Endodermal cell (in vitro differentiated cells): ENCODE measurements at regions not wholly inside any gene's neighbourhood (a gene's known extent, or its start where the extent isn't known, plus 50 kb on each side); places are given as distances from the start of the nearest gene placed in this dataset.

Experiments used
- DNase-seq: peaks from one replicate; pipeline ENCODE4 v3.0.0-alpha.2; 2017
- H3K27ac ChIP-seq: 2 replicates; pipeline ENCODE4 v1.5.1; 2013; ENCODE audit warnings: mild to moderate bottlenecking, low read depth, low read length, moderate library complexity
- H3K27me3 ChIP-seq: 2 replicates; pipeline ENCODE4 v1.6.1; 2013; ENCODE audit warnings: mild to moderate bottlenecking, low read length, moderate library complexity; ENCODE audit not compliant: insufficient read depth, control insufficient read depth, poor library complexity, severe bottlenecking
- H3K36me3 ChIP-seq: 2 replicates; pipeline ENCODE4 v1.7.0; 2013; ENCODE audit warnings: mild to moderate bottlenecking, low read length, moderate library complexity; ENCODE audit not compliant: control insufficient read depth, insufficient read depth
- H3K4me1 ChIP-seq: one replicate; pipeline ENCODE4 v1.7.0; 2013; ENCODE audit warnings: low read length; ENCODE audit not compliant: control insufficient read depth, insufficient read depth
- H3K4me3 ChIP-seq: 2 replicates; pipeline ENCODE4 v1.5.1; 2013; ENCODE audit warnings: mild to moderate bottlenecking, low read length, moderate library complexity
- H3K9ac ChIP-seq: 2 replicates; pipeline ENCODE4 v1.6.1; 2013; ENCODE audit warnings: mild to moderate bottlenecking, low read length, moderate library complexity; ENCODE audit not compliant: poor library complexity, severe bottlenecking; ENCODE audit errors: extremely low read depth
- H3K9me3 ChIP-seq: 2 replicates; pipeline ENCODE4 v1.6.1; 2013; ENCODE audit warnings: mild to moderate bottlenecking, low read length, moderate library complexity; ENCODE audit not compliant: control insufficient read depth
- H3K27ac Mint-ChIP-seq: 2 replicates; pipeline ENCODE4 v1.8.0; 2020; ENCODE audit warnings: mixed read lengths
- H3K27me3 Mint-ChIP-seq: 2 replicates; pipeline ENCODE4 v1.8.0; 2021; ENCODE audit warnings: mild to moderate bottlenecking, mixed read lengths; ENCODE audit not compliant: insufficient read depth
- H3K36me3 Mint-ChIP-seq: 2 replicates; pipeline ENCODE4 v1.8.0; 2020; ENCODE audit warnings: low read depth, mixed read lengths
- H3K4me1 Mint-ChIP-seq: 2 replicates; pipeline ENCODE4 v1.8.0; 2020; ENCODE audit warnings: mixed read lengths
- H3K4me3 Mint-ChIP-seq: 2 replicates; pipeline ENCODE4 v1.8.0; 2020; ENCODE audit warnings: mild to moderate bottlenecking, moderate library complexity, mixed read lengths
- H3K9me3 Mint-ChIP-seq: 2 replicates; pipeline ENCODE4 v1.8.0; 2020; ENCODE audit warnings: mild to moderate bottlenecking, mixed read lengths
- WGBS, 2 experiments: methylation state at CpG; one replicate each; pipeline versions ENCODE4 v1.1.5 to v1.1.7; 2013; ENCODE audit warnings: missing lambda C conversion rate in 2 of 2, mixed read lengths in 1 of 2; ENCODE audit not compliant: insufficient coverage in 1 of 2, insufficient read length in 1 of 2; 5-methylcytosine and 5-hydroxymethylcytosine counted together
- TF ChIP-seq, protein P1 (sequence below): fragments of 200-600 bp; sonication (generic); conservative IDR thresholded peaks from 2 replicates; pipeline ENCODE4 v1.5.0; 2021; ENCODE audit warnings: antibody characterized with exemption, mild to moderate bottlenecking

DNA sequence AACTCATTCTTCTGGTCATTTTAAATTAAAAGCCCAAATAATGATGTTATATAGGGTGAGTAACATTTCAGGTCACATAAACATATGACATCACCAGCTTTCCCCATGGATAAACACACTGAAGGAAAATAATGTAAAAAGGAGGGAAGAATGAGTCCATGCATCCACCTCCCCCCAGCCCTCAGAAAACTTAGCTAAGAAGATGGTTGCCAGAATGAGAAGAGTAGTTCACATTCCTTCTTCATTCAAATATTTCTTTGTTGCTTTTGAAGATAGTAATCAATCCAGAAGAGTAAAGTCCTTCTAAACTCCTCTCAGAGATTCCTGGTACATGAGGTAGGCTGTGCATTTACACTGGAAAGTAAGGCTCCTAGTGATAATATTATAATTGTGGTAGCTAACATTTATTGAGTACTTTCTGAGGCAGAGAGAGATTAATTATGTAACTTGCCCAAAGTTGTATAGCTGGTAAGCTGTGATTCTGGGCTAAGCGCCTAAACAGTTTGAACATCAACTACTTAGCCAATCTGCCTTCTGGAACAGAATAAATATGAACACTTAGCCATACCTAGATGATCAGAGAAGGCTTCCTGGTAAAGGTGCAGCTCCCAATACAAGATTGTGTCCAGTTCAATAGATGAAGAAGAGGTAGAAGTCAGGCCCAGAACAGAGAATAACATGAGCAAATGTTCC, 256.7 kb upstream of the FN1 start:
- H3K4me1 Mint-ChIP-seq = peaks cover 27% of the 10 kb centered on the region
- H3K27me3 Mint-ChIP-seq = no peaks in the 10 kb centered on the region
- no peaks in the 10 kb centered on the region for H3K9me3 Mint-ChIP-seq
- H3K36me3 Mint-ChIP-seq = no peaks in the 10 kb centered on the region
- TF ChIP-seq, protein P1, sequence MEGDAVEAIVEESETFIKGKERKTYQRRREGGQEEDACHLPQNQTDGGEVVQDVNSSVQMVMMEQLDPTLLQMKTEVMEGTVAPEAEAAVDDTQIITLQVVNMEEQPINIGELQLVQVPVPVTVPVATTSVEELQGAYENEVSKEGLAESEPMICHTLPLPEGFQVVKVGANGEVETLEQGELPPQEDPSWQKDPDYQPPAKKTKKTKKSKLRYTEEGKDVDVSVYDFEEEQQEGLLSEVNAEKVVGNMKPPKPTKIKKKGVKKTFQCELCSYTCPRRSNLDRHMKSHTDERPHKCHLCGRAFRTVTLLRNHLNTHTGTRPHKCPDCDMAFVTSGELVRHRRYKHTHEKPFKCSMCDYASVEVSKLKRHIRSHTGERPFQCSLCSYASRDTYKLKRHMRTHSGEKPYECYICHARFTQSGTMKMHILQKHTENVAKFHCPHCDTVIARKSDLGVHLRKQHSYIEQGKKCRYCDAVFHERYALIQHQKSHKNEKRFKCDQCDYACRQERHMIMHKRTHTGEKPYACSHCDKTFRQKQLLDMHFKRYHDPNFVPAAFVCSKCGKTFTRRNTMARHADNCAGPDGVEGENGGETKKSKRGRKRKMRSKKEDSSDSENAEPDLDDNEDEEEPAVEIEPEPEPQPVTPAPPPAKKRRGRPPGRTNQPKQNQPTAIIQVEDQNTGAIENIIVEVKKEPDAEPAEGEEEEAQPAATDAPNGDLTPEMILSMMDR = no peak
- H3K9me3 ChIP-seq = no peaks in the 10 kb centered on the region
- no peak overlapping the region for H3K27ac ChIP-seq
- H3K4me1 ChIP-seq = no peaks in the 10 kb centered on the region
- no peak overlapping the region for H3K27ac Mint-ChIP-seq
- no peak overlapping the region for H3K4me3 ChIP-seq
- H3K4me3 Mint-ChIP-seq = no peak overlapping the region
- H3K27me3 ChIP-seq = no peaks in the 10 kb centered on the region
- WGBS, 2 experiments = 100% methylated on average over 1 of the region's 1 CpG; no CpG with 5 or more reads in 1 of the 2 experiments
- no peaks in the 10 kb centered on the region for H3K36me3 ChIP-seq
- no peak for DNase-seq
- no peak overlapping the region for H3K9ac ChIP-seq

DNA sequence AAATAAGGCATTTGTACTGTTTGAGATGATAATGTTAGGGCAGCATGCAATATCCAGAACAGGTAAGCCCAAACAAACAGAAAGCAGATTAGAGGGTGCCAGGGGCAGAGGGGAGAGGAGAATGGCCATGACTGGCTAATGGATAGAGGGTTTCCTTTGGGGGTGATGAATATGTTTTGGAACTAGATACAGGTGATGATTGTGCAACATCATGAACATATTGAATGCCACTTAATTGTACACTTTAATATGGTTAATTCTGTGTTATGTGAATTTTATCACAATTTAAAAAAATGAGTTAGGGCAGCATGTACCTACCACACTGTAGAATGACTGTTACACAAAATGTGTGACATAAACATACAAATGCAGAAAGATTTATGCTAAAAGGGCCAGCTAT, 255.5 kb upstream of the FN1 start:
- TF ChIP-seq, protein P1 = no peak
- Mint-ChIP-seq H3K4me1 (peaks cover 34% of the 10 kb centered on the region), H3K27me3 (no peaks in the 10 kb centered on the region), H3K4me3 (no peak overlapping the region), H3K36me3 (no peaks in the 10 kb centered on the region), H3K27ac (no peak overlapping the region), H3K9me3 (no peaks in the 10 kb centered on the region)
- Histone ChIP-seq H3K4me1 (no peaks in the 10 kb centered on the region), H3K4me3 (no peak overlapping the region), H3K9me3 (peaks cover 3% of the 10 kb centered on the region), H3K9ac (no peak overlapping the region), H3K27me3 (no peaks in the 10 kb centered on the region), H3K27ac (no peak overlapping the region), H3K36me3 (no peaks in the 10 kb centered on the region)
- DNase-seq = no peak

DNA sequence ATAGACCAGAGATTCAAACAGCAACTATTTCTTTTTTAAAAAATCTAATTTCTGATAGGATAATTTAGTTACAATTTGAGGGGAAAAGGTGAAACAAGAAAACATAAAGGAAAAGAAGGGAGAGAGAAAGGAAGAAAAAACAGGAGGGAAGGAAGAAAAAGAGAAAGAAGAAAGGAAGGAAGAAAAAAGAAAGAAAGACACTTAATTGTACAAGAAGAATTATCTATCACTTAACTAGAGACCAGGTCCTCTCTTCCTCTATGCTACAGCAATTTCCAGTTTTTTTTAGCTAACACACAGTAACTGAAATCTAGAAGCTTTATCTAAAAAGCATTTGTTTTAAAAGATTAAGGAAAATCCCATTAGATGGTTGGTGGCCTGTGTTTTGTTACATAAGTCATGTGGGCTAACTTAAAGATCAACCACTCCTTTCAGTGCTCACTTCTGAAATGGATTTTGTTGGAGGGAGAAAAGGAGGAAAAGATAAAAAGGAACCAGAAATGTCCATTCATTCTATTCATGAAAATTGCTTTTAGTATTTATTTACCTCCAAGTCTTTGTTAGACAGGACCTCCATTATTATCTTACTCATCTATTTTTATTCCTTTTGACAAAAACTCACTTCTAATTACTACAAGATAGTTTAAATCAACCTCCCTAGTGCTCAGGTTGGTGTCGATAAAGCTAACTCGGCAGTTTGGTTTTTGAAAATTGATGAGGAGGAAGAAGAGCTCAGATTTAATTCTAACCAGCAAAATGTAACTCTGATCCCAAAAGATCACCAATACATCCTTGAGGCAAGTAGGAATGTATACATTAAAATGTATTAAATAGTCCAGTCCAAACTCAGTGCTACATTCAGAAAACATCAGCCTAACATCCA, 251.5 kb upstream of the FN1 start:
- peaks cover 23% of the 10 kb centered on the region for H3K36me3 Mint-ChIP-seq
- 100% methylated on average over 2 of the region's 2 CpGs for WGBS, 2 experiments
- no peak for DNase-seq
- Histone ChIP-seq H3K9ac (no peak overlapping the region), H3K27ac (no peak overlapping the region), H3K4me3 (no peak overlapping the region), H3K27me3 (no peaks in the 10 kb centered on the region), H3K9me3 (peaks cover 30% of the 10 kb centered on the region), H3K36me3 (no peaks in the 10 kb centered on the region), H3K4me1 (no peaks in the 10 kb centered on the region)
- peaks cover 26% of the 10 kb centered on the region for H3K4me1 Mint-ChIP-seq
- no peak overlapping the region for H3K4me3 Mint-ChIP-seq
- no peaks in the 10 kb centered on the region for H3K27me3 Mint-ChIP-seq
- TF ChIP-seq, protein P1 = no peak
- no peak overlapping the region for H3K27ac Mint-ChIP-seq
- H3K9me3 Mint-ChIP-seq = peaks cover 23% of the 10 kb centered on the region
